ENCODE measurements at regions not wholly inside any gene's neighbourhood (a gene's known extent, or its start where the extent isn't known, plus 50 kb on each side); places are given as distances from the start of the nearest gene placed in this dataset.

DNA sequence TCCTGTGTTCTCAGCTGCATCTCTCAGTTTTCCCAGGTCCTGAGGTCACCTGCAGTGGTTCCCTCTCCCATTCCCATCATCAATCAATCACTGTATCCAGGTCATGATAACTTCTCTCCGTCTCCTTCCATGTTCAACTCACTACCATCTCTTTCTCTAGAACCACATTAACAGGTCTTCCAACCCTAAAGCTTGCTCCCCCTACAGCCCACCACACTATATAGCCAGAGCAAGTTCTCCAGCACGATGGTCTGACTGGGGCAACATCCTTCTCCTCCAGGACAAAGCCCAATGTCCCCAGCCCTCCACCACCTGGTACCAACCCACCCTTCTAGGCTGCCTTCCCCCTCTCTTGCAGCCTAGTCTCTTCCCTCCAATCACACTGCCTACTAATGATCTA, 241.6 kb downstream of the CDK5RAP2 start:
- Histone ChIP-seq H3K27me3 (ENCODE audit: control insufficient read depth in 1 of 2, insufficient read depth in 2 of 2, low read length in 1 of 2) (no peaks in the 10 kb centered on the region), H3K4me3 (ENCODE audit: low read length in 2 of 2) (no peak overlapping the region), H3K36me3 (ENCODE audit: control insufficient read depth in 1 of 2, insufficient read depth in 2 of 2, low read length in 1 of 2) (no peaks in the 10 kb centered on the region), H3K9me3 (ENCODE audit: control insufficient read depth, low read length) (no peaks in the 10 kb centered on the region), H3K27ac (ENCODE audit: low read depth in 1 of 2, low read length in 2 of 2) (no peak overlapping the region), H3K4me1 (ENCODE audit: control insufficient read depth in 1 of 2, insufficient read depth in 2 of 2, low read length in 2 of 2) (no peaks in the 10 kb centered on the region)
- intact Hi-C loops (cut with DNase I), result no loop called here
- WGBS, 2 donors, result 78 to 85% methylated on average over 2 of the region's 2 CpGs
- DNase-seq, result no peak
- ATAC-seq (ENCODE audit: low FRiP score), result no peak

DNA sequence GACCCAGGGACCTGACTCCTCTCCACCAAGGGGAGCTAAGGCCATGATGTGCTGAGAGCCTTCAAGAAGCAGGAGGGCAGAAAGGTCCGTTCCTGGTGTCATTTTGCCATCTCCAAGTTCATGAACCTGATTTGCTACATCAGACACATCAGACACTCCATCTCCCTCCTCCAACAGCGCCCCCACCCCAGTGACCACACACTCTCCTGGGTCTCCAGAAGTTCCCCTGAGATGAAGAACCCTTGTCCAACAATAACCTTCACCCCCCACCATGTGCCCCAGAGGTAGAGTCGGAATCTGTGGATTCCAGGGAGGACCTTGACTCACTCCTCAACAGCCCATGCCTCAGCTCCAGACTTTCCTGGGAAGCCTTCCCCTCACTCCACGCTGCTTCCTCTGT, 242.8 kb downstream of the CDK5RAP2 start:
- ATAC-seq (ENCODE audit: low FRiP score), result no peak
- H3K27me3 ChIP-seq (ENCODE audit: control insufficient read depth in 1 of 2, insufficient read depth in 2 of 2, low read length in 1 of 2), result no peaks in the 10 kb centered on the region

DNA sequence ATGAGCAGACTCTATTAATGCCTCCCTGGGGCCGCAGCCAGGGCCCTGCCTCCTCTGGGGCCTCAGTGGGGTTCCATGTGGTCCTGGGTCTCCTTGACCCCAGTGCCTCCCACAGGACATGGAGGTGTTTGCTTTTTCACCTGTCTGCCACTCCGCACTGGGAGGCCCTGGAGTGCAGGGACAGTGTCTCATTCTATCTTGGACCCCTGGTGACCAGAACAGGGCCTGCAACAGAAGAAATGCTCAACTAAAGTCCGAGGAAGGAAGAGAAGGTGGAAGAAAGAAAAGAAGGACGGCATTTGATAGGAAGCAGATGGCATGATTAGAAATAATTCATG, 243.2 kb downstream of the CDK5RAP2 start:
- DNase-seq (no peak), ATAC-seq (ENCODE audit: low FRiP score) (no peak)
- 90 to 93% methylated on average over 4 of the region's 4 CpGs for WGBS, 2 donors
- Histone ChIP-seq H3K4me3 (ENCODE audit: low read length in 2 of 2) (no peak overlapping the region), H3K27me3 (ENCODE audit: control insufficient read depth in 1 of 2, insufficient read depth in 2 of 2, low read length in 1 of 2) (no peaks in the 10 kb centered on the region), H3K4me1 (ENCODE audit: control insufficient read depth in 1 of 2, insufficient read depth in 2 of 2, low read length in 2 of 2) (no peaks in the 10 kb centered on the region), H3K27ac (ENCODE audit: low read depth in 1 of 2, low read length in 2 of 2) (no peak overlapping the region), H3K9me3 (ENCODE audit: control insufficient read depth, low read length) (peaks cover under 1% of the 10 kb centered on the region), H3K36me3 (ENCODE audit: control insufficient read depth in 1 of 2, insufficient read depth in 2 of 2, low read length in 1 of 2) (no peaks in the 10 kb centered on the region)
- intact Hi-C loops (cut with DNase I), result no loop called here

More for the DNA sequence above, 242.8 kb downstream of the CDK5RAP2 start:
- no peak for DNase-seq
- no peaks in the 10 kb centered on the region for H3K36me3 ChIP-seq (ENCODE audit: control insufficient read depth in 1 of 2, insufficient read depth in 2 of 2, low read length in 1 of 2)
- WGBS, 2 donors, result 69 to 80% methylated on average over 4 of the region's 4 CpGs
- no peak overlapping the region for H3K27ac ChIP-seq (ENCODE audit: low read depth in 1 of 2, low read length in 2 of 2)
- intact Hi-C loops (cut with DNase I), result no loop called here
- H3K4me3 ChIP-seq (ENCODE audit: low read length in 2 of 2), result no peak overlapping the region
- no peaks in the 10 kb centered on the region for H3K9me3 ChIP-seq (ENCODE audit: control insufficient read depth, low read length)
- H3K4me1 ChIP-seq (ENCODE audit: control insufficient read depth in 1 of 2, insufficient read depth in 2 of 2, low read length in 2 of 2), result no peaks in the 10 kb centered on the region

DNA sequence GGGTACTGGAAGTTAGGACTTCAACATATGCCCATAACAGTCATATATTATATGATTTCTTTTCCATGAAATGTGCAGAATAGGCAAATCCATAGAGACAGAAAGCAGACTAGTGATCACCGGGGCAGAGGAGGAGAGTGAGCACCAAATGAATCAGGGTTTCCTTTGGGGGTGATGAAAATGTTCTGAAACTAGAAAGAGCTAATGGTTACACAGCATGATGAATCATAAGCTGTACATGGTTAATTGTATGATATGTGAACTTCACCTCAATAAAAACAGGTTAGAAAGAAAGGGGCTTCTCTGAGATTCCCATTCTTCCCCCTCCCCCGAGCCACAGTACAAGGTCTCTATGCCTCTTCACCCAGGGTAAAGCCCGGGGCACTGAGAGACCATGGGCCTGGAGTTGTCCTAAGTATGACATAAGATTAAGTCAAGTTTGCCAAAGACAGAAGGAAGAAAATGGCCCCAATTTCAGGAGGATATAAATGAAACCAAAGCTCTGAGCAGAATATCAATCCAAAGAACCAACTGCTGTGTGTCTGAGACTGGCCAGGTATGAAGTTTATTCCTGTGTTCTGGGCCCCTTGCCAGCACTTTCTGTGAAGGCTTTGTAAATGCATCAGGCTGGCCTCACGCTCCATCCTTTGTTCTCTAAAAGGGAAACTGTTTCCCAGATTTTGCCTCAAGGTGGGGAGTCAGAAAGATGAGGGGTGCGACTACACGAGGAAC, 243.8 kb downstream of the CDK5RAP2 start:
- WGBS, 2 donors, result 85 to 86% methylated on average over 6 of the region's 6 CpGs
- Histone ChIP-seq H3K27me3 (ENCODE audit: control insufficient read depth in 1 of 2, insufficient read depth in 2 of 2, low read length in 1 of 2) (no peaks in the 10 kb centered on the region), H3K27ac (ENCODE audit: low read depth in 1 of 2, low read length in 2 of 2) (no peak overlapping the region), H3K4me3 (ENCODE audit: low read length in 2 of 2) (no peak overlapping the region), H3K36me3 (ENCODE audit: control insufficient read depth in 1 of 2, insufficient read depth in 2 of 2, low read length in 1 of 2) (no peaks in the 10 kb centered on the region), H3K4me1 (ENCODE audit: control insufficient read depth in 1 of 2, insufficient read depth in 2 of 2, low read length in 2 of 2) (no peaks in the 10 kb centered on the region), H3K9me3 (ENCODE audit: control insufficient read depth, low read length) (peaks cover 3% of the 10 kb centered on the region)
- intact Hi-C loops (cut with DNase I), result no loop called here
- DNase-seq (no peak), ATAC-seq (ENCODE audit: low FRiP score) (no peak)

- no peak for ATAC-seq (ENCODE audit: low FRiP score)
- 95 to 100% methylated on average over 3 of the region's 3 CpGs for WGBS, 2 donors
Observed at GRCh38 chr9:120331913-120332312, 248.1 kb downstream of the CDK5RAP2 start.

DNA sequence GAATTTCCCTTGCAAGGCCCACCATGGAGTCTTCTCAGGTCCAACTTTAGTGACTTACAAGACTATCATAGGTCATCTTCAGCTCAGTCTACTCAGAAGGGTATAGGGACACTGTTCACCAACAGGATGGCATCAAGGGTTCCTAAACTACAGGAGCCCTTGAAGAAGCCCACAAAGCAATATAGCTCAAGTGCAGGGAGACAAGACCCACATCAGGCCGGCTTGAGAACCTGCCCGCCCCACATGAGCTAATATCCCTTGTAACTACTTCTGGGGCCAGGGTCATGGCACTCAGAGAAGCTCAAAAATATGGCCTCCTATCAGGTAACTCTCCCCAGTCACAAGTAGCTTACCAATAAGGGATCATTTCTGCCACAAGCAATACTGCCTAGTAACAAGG, 249.9 kb downstream of the CDK5RAP2 start:
- H3K36me3 ChIP-seq (ENCODE audit: control insufficient read depth in 1 of 2, insufficient read depth in 2 of 2, low read length in 1 of 2), result no peaks in the 10 kb centered on the region
- no peak overlapping the region for H3K27ac ChIP-seq (ENCODE audit: low read depth in 1 of 2, low read length in 2 of 2)
- WGBS, 2 donors, result 92 to 97% methylated on average over 2 of the region's 2 CpGs
- ATAC-seq (ENCODE audit: low FRiP score), result no peak
- no peak for DNase-seq
- H3K4me1 ChIP-seq (ENCODE audit: control insufficient read depth in 1 of 2, insufficient read depth in 2 of 2, low read length in 2 of 2), result no peaks in the 10 kb centered on the region
- peaks cover 3% of the 10 kb centered on the region for H3K9me3 ChIP-seq (ENCODE audit: control insufficient read depth, low read length)
- no peaks in the 10 kb centered on the region for H3K27me3 ChIP-seq (ENCODE audit: control insufficient read depth in 1 of 2, insufficient read depth in 2 of 2, low read length in 1 of 2)
- no peak overlapping the region for H3K4me3 ChIP-seq (ENCODE audit: low read length in 2 of 2)
- intact Hi-C loops (cut with DNase I), result no loop called here

More at GRCh38 chr9:120331913-120332312, 248.1 kb downstream of the CDK5RAP2 start:
- Histone ChIP-seq H3K27me3 (ENCODE audit: control insufficient read depth in 1 of 2, insufficient read depth in 2 of 2, low read length in 1 of 2) (no peaks in the 10 kb centered on the region), H3K4me1 (ENCODE audit: control insufficient read depth in 1 of 2, insufficient read depth in 2 of 2, low read length in 2 of 2) (no peaks in the 10 kb centered on the region), H3K27ac (ENCODE audit: low read depth in 1 of 2, low read length in 2 of 2) (no peak overlapping the region), H3K36me3 (ENCODE audit: control insufficient read depth in 1 of 2, insufficient read depth in 2 of 2, low read length in 1 of 2) (no peaks in the 10 kb centered on the region), H3K4me3 (ENCODE audit: low read length in 2 of 2) (no peak overlapping the region), H3K9me3 (ENCODE audit: control insufficient read depth, low read length) (peaks cover 3% of the 10 kb centered on the region)
- intact Hi-C loops (cut with DNase I), result no loop called here
- DNase-seq, result no peak

DNA sequence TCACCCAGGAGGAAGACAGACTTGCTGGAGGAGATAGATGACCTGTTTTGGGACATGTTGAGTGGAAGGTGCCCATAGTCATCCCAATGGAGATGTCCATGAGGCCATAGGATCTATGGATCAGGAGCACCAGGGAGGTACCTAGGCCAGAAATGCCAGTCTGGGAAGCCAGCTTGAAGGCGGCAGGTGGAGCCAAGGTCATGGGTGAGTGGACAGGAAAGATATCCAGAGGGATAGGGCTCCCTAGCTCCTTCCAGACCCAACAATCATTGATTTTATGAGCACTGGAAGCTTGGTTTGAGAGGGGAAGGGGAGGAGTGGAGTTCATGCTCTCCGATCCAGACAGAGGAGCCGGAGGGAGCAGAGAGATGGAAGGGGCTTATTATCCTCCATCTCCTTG, 252.6 kb downstream of the CDK5RAP2 start:
- no peak overlapping the region for H3K4me3 ChIP-seq (ENCODE audit: low read length in 2 of 2)
- intact Hi-C loops (cut with DNase I), result no loop called here
- no peaks in the 10 kb centered on the region for H3K4me1 ChIP-seq (ENCODE audit: control insufficient read depth in 1 of 2, insufficient read depth in 2 of 2, low read length in 2 of 2)
- H3K36me3 ChIP-seq (ENCODE audit: control insufficient read depth in 1 of 2, insufficient read depth in 2 of 2, low read length in 1 of 2), result no peaks in the 10 kb centered on the region
- 95 to 98% methylated on average over 3 of the region's 3 CpGs for WGBS, 2 donors
- no peaks in the 10 kb centered on the region for H3K27me3 ChIP-seq (ENCODE audit: control insufficient read depth in 1 of 2, insufficient read depth in 2 of 2, low read length in 1 of 2)
- no peak for ATAC-seq (ENCODE audit: low FRiP score)
- no peak for DNase-seq
- peaks cover 3% of the 10 kb centered on the region for H3K9me3 ChIP-seq (ENCODE audit: control insufficient read depth, low read length)
- no peak overlapping the region for H3K27ac ChIP-seq (ENCODE audit: low read depth in 1 of 2, low read length in 2 of 2)

GRCh38 chr9:120326049-120326693, 253.8 kb downstream of the CDK5RAP2 start:
- no peaks in the 10 kb centered on the region for H3K4me1 ChIP-seq (ENCODE audit: control insufficient read depth in 1 of 2, insufficient read depth in 2 of 2, low read length in 2 of 2)
- DNase-seq, result no peak
- 84 to 86% methylated on average over 4 of the region's 4 CpGs for WGBS, 2 donors
- intact Hi-C loops (cut with DNase I), result no loop called here
- no peaks in the 10 kb centered on the region for H3K27me3 ChIP-seq (ENCODE audit: control insufficient read depth in 1 of 2, insufficient read depth in 2 of 2, low read length in 1 of 2)
- H3K4me3 ChIP-seq (ENCODE audit: low read length in 2 of 2), result no peak overlapping the region
- H3K9me3 ChIP-seq (ENCODE audit: control insufficient read depth, low read length), result no peaks in the 10 kb centered on the region
- H3K36me3 ChIP-seq (ENCODE audit: control insufficient read depth in 1 of 2, insufficient read depth in 2 of 2, low read length in 1 of 2), result no peaks in the 10 kb centered on the region
- H3K27ac ChIP-seq (ENCODE audit: low read depth in 1 of 2, low read length in 2 of 2), result no peak overlapping the region
- ATAC-seq (ENCODE audit: low FRiP score), result no peak

GRCh38 chr9:120324996-120325642, 254.8 kb downstream of the CDK5RAP2 start:
- DNase-seq (no peak), ATAC-seq (ENCODE audit: low FRiP score) (no peak)
- intact Hi-C loops (cut with DNase I), result no loop called here

More at GRCh38 chr9:120324996-120325642, 254.8 kb downstream of the CDK5RAP2 start:
- Histone ChIP-seq H3K27ac (ENCODE audit: low read depth in 1 of 2, low read length in 2 of 2) (no peak overlapping the region), H3K36me3 (ENCODE audit: control insufficient read depth in 1 of 2, insufficient read depth in 2 of 2, low read length in 1 of 2) (no peaks in the 10 kb centered on the region), H3K27me3 (ENCODE audit: control insufficient read depth in 1 of 2, insufficient read depth in 2 of 2, low read length in 1 of 2) (no peaks in the 10 kb centered on the region), H3K9me3 (ENCODE audit: control insufficient read depth, low read length) (no peaks in the 10 kb centered on the region), H3K4me3 (ENCODE audit: low read length in 2 of 2) (no peak overlapping the region), H3K4me1 (ENCODE audit: control insufficient read depth in 1 of 2, insufficient read depth in 2 of 2, low read length in 2 of 2) (no peaks in the 10 kb centered on the region)
- WGBS, 2 donors, result 68 to 72% methylated on average over 5 of the region's 5 CpGs
